ENCODE measurements at regions not wholly inside any gene's neighbourhood (a gene's known extent, or its start where the extent isn't known, plus 50 kb on each side); places are given as distances from the start of the nearest gene placed in this dataset.

- TF ChIP-seq CTCF (IDR thresholded peaks at IDR 0.05; ENCODE audit: low read length) = no peak
- TF ChIP-seq EZH2 (IDR thresholded peaks at IDR 0.05; ENCODE audit: borderline replicate concordance, low read length) = no peak
Observed at GRCh38 chr1:192740214-192740613, 68.6 kb upstream of the RGS2 start.

All from OCI-LY1 (cell line).